Ascending aorta (tissue), 2 donors: ENCODE measurements at regions not wholly inside any gene's neighbourhood (a gene's known extent, or its start where the extent isn't known, plus 50 kb on each side); places are given as distances from the start of the nearest gene placed in this dataset.

ENCODE experiments used
- DNase-seq, 2 donors: peaks; one replicate each; pipeline ENCODE4 v3.0.0-alpha.2; 2019; ENCODE audit warnings: low spot score in 2 of 2
- H3K27ac ChIP-seq, 2 donors: fragments of 200-600 bp; sonication (generic); one replicate each; pipeline ENCODE4 v1.5.1; 2016 to 2017; ENCODE audit warnings: mild to moderate bottlenecking in 1 of 2
- H3K27me3 ChIP-seq: fragments of 200-600 bp; sonication (generic); one replicate; pipeline ENCODE4 v1.5.1; 2017
- H3K36me3 ChIP-seq, 2 donors: fragments of 200-600 bp; sonication (generic); one replicate each; pipeline ENCODE4 v1.5.1; 2016
- H3K4me1 ChIP-seq, 2 donors: fragments of 200-600 bp; sonication (generic); one replicate each; pipeline ENCODE4 v1.5.1; 2016 to 2017; ENCODE audit warnings: mild to moderate bottlenecking in 1 of 2
- H3K4me3 ChIP-seq, 2 donors: fragments of 200-600 bp; sonication (generic); one replicate each; pipeline ENCODE4 v1.5.1; 2016 to 2017; ENCODE audit warnings: mild to moderate bottlenecking in 1 of 2
- H3K9me3 ChIP-seq, 2 donors: fragments of 200-600 bp; sonication (generic); one replicate each; pipeline ENCODE4 v1.5.1; 2016
- intact Hi-C: fragments of 100-400 bp; cut with DNase I; formaldehyde crosslinking; loops from one replicate; pipeline ENCODE4 v1.15.1; 2023
- TF ChIP-seq, protein P1 (sequence below), 3 experiments: fragments of 200-600 bp in 2 of 3; fragments of 450-650 bp in 1 of 3; sonication (generic) in 2 of 3; IDR thresholded peaks; one replicate each; pipeline ENCODE4 v1.5.1; 2016 to 2019; ENCODE audit warnings: antibody characterized with exemption in 3 of 3, mild to moderate bottlenecking in 1 of 3, moderate library complexity in 1 of 3

DNA sequence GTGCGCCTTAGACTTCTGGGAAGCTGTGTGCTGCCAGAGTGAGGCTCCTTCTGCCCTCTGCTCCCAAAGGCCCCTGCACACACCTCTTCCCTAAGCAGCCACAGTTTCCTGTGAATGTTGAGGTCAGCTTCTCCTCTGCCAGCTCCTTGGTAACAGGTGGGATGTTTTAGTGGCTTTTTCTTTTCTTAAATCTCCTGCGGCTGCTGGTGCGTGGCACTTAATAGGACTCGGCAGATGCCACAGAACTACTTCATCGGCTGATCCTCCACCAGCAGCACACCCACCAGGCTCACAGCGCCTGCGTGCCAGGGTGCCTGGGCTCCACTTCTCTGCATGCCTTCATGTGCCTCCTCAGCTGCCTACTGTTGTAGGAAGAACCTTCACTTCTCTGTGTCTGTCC lies 87.8 kb downstream of the RCN1 start:
- no peak overlapping the region for H3K4me3 ChIP-seq
- H3K36me3 ChIP-seq = no peaks in the 10 kb centered on the region
- TF ChIP-seq, protein P1, sequence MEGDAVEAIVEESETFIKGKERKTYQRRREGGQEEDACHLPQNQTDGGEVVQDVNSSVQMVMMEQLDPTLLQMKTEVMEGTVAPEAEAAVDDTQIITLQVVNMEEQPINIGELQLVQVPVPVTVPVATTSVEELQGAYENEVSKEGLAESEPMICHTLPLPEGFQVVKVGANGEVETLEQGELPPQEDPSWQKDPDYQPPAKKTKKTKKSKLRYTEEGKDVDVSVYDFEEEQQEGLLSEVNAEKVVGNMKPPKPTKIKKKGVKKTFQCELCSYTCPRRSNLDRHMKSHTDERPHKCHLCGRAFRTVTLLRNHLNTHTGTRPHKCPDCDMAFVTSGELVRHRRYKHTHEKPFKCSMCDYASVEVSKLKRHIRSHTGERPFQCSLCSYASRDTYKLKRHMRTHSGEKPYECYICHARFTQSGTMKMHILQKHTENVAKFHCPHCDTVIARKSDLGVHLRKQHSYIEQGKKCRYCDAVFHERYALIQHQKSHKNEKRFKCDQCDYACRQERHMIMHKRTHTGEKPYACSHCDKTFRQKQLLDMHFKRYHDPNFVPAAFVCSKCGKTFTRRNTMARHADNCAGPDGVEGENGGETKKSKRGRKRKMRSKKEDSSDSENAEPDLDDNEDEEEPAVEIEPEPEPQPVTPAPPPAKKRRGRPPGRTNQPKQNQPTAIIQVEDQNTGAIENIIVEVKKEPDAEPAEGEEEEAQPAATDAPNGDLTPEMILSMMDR (IDR thresholded peaks at IDR 0.05) = no peak
- H3K27me3 ChIP-seq = no peaks in the 10 kb centered on the region
- intact Hi-C loops = loop anchor here (10.0 kb wide), 1 partner anchor 784 kb away; no protein-coding TSS in a partner anchor
- H3K9me3 ChIP-seq = no peaks in the 10 kb centered on the region
- no peak overlapping the region for H3K27ac ChIP-seq
- H3K4me1 ChIP-seq = no peaks in the 10 kb centered on the region
- DNase-seq = no peak

DNA sequence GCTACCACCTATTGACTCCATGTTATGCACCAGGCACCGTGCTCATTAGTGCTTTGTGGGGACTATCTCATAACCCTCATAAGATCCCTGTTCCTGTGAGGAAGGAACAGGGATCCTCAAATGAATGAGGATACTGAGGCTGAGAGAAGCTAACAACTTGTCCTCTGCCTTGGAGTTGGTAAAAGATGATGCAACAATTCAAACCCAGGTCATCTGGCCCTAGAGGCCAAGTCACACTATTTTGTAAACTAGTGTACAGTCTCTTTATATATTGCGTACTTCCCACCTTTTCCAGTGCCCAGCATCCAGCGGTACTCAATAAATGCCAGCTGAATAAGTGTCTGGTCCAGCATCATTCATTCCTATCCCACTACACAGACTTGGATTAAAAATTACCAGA lies 92.6 kb downstream of the RCN1 start:
- Histone ChIP-seq H3K4me1 (no peaks in the 10 kb centered on the region), H3K27ac (no peak overlapping the region), H3K27me3 (no peaks in the 10 kb centered on the region), H3K36me3 (no peaks in the 10 kb centered on the region), H3K9me3 (no peaks in the 10 kb centered on the region), H3K4me3 (no peak overlapping the region)
- intact Hi-C loops = no loop called here
- no peak for DNase-seq
- TF ChIP-seq, protein P1 (IDR thresholded peaks at IDR 0.05) = no peak

DNA sequence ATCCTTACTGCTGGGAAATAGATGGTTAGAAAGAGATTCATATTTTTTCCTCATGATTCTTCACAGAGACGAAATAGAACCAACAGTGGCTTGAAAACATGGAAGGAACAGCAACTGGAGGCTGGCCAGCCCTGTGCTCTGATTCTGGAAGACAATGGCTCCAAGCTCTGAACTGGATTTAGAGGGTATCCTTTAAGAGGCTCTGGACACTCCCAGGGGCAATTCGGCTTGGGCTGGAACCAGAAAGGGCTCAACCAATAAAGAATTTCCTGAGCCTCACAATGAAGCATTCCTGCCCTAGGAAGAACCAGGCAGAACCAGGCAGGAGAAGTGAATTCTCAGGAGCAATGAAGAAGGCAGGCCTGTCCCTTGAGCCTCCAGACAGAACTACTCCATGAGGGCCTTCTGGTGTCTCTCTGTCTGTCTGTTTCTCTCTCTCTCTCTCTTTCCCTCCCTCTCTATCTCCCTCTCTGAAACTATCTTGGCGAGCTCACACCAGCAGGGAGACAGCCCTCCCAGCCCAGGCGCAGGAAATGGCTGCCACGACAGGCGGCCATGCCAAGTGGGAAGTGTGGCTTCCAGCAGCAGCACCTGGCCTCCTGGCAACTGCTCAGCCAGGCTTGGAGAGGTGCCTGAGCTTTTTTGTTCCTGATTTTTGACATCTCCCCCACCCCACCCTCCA lies 93.3 kb downstream of the RCN1 start:
- TF ChIP-seq, protein P1 (IDR thresholded peaks at IDR 0.05) = no peak
- Histone ChIP-seq H3K27me3 (no peaks in the 10 kb centered on the region), H3K36me3 (no peaks in the 10 kb centered on the region), H3K27ac (no peak overlapping the region), H3K9me3 (no peaks in the 10 kb centered on the region), H3K4me3 (no peak overlapping the region), H3K4me1 (no peaks in the 10 kb centered on the region)
- no peak for DNase-seq
- intact Hi-C loops = no loop called here

DNA sequence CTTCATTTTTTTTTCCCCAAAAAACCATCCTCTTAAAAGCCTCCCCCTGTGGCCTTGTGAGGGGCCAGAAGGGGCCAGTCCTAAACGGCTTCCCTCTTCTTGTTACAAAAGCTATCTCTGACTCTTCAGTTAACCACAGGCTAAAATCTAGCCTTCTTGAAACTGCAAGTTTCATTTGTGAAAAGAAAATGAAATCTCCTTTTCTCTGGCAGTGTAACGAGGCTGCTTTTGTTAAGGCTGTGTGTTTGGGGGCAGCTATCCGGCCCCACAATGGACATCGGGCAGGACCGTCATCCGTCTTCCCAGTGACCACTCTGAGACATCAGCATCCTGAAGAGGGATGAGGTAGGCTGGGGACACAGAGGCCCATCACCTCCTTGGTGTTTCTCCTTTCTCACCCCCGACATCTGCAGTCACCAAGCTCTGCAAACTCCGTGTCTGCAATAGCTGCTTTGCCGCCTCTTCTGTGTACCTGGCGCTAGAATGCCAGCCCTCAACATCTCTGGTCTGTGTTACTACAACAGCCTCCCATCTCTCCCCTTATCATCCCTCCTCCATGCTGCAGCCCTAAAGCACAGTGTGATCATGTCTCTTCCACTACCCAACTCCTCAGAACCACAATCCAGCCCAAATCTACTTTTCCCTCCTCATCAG lies 94.0 kb downstream of the RCN1 start:
- intact Hi-C loops = no loop called here
- Histone ChIP-seq H3K27ac (no peak overlapping the region), H3K27me3 (no peaks in the 10 kb centered on the region), H3K4me1 (no peaks in the 10 kb centered on the region), H3K4me3 (no peak overlapping the region), H3K36me3 (no peaks in the 10 kb centered on the region), H3K9me3 (no peaks in the 10 kb centered on the region)
- TF ChIP-seq, protein P1 (IDR thresholded peaks at IDR 0.05) = no peak
- DNase-seq = no peak

DNA sequence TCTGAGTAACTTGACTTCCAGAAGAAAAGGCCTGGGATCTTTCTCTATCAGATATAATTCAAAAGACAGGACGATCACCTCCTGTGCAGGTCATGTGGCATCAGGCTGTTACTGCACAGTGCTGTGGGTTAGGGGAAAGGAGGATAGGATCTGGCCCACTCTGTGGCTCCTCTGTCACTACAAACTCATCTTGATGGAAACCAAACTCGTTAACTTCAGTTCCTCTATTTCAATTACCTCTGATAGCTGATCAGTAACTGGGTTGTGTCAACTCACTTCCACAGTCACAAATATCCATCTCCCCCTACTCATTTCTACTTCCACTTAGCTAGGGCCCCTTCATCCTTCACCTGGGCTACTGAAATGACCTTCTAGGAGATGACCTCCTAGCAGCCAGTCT lies 95.2 kb downstream of the RCN1 start:
- Histone ChIP-seq H3K4me3 (no peak overlapping the region), H3K9me3 (no peaks in the 10 kb centered on the region), H3K27ac (no peak overlapping the region), H3K36me3 (no peaks in the 10 kb centered on the region), H3K4me1 (no peaks in the 10 kb centered on the region), H3K27me3 (no peaks in the 10 kb centered on the region)
- intact Hi-C loops = no loop called here
- DNase-seq = no peak
- TF ChIP-seq, protein P1 (IDR thresholded peaks at IDR 0.05) = no peak
